HepG2 (cell line): ENCODE measurements at regions not wholly inside any gene's neighbourhood (a gene's known extent, or its start where the extent isn't known, plus 50 kb on each side); places are given as distances from the start of the nearest gene placed in this dataset.

Source experiments
- GTF2F1 ChIP-seq: fragments of 150-350 bp; IDR thresholded peaks from 2 replicates; pipeline ENCODE4 v1.6.1; 2014; ENCODE audit warnings: low read length
- KDM2A ChIP-seq: sonication (generic); formaldehyde crosslinking; IDR thresholded peaks from 2 replicates; pipeline ENCODE4 v1.4.0; 2020; ENCODE audit warnings: low read depth, missing genetic modification reagents, borderline replicate concordance
- MTA1 ChIP-seq: sonication (generic); formaldehyde crosslinking; IDR thresholded peaks from 2 replicates; pipeline ENCODE4 v1.4.0; 2020; ENCODE audit warnings: missing genetic modification reagents, mild to moderate bottlenecking, borderline replicate concordance
- SMARCE1 ChIP-seq: fragments of 450-650 bp; IDR thresholded peaks from 2 replicates; pipeline ENCODE4 v1.6.1; 2017; ENCODE audit warnings: borderline replicate concordance
- ZBED4 ChIP-seq: sonication (generic); formaldehyde crosslinking; IDR thresholded peaks from 2 replicates; pipeline ENCODE4 v1.4.0; 2020; ENCODE audit warnings: missing genetic modification reagents, borderline replicate concordance
- ZNF143 ChIP-seq: sonication (generic); formaldehyde crosslinking; IDR thresholded peaks from 2 replicates; pipeline ENCODE4 v1.4.0; 2020; ENCODE audit warnings: missing genetic modification reagents
- ZNF7 ChIP-seq: IDR thresholded peaks from 2 replicates; pipeline ENCODE4 v1.6.1; 2016; ENCODE audit warnings: missing biosample characterization, missing genetic modification reagents
- ZNF724P ChIP-seq: sonication (generic); formaldehyde crosslinking; IDR thresholded peaks from 2 replicates; pipeline ENCODE4 v1.8.0; 2022; ENCODE audit warnings: missing genetic modification reagents, borderline replicate concordance
- ZSCAN31 ChIP-seq: sonication (generic); formaldehyde crosslinking; IDR thresholded peaks from 2 replicates; pipeline ENCODE4 v1.5.0; 2020; ENCODE audit warnings: low read depth, mild to moderate bottlenecking, missing genetic modification reagents
- TF ChIP-seq, protein P1 (sequence below): sonication (generic); formaldehyde crosslinking; IDR thresholded peaks from 2 replicates; pipeline ENCODE4 v1.4.0; 2020; ENCODE audit warnings: missing genetic modification reagents, borderline replicate concordance
- TF ChIP-seq, protein P2 (sequence below): sonication (generic); formaldehyde crosslinking; IDR thresholded peaks from 2 replicates; pipeline ENCODE4 v1.5.0; 2020; ENCODE audit warnings: mild to moderate bottlenecking, missing genetic modification reagents, borderline replicate concordance
- TF ChIP-seq, protein P3 (sequence below): sonication (generic); formaldehyde crosslinking; IDR thresholded peaks from 2 replicates; pipeline ENCODE4 v1.8.1; 2023; ENCODE audit warnings: missing genetic modification reagents, mild to moderate bottlenecking, borderline replicate concordance

- TF ChIP-seq ZNF143 (CRISPR knock-in tag): no peak
- no peak for TF ChIP-seq ZSCAN31
- no peak for TF ChIP-seq ZNF7
- TF ChIP-seq SMARCE1: no peak
- TF ChIP-seq ZNF724P (CRISPR knock-in tag): peak; percentile 37; the same call in 1 of the 2 replicates
- TF ChIP-seq, protein P1, sequence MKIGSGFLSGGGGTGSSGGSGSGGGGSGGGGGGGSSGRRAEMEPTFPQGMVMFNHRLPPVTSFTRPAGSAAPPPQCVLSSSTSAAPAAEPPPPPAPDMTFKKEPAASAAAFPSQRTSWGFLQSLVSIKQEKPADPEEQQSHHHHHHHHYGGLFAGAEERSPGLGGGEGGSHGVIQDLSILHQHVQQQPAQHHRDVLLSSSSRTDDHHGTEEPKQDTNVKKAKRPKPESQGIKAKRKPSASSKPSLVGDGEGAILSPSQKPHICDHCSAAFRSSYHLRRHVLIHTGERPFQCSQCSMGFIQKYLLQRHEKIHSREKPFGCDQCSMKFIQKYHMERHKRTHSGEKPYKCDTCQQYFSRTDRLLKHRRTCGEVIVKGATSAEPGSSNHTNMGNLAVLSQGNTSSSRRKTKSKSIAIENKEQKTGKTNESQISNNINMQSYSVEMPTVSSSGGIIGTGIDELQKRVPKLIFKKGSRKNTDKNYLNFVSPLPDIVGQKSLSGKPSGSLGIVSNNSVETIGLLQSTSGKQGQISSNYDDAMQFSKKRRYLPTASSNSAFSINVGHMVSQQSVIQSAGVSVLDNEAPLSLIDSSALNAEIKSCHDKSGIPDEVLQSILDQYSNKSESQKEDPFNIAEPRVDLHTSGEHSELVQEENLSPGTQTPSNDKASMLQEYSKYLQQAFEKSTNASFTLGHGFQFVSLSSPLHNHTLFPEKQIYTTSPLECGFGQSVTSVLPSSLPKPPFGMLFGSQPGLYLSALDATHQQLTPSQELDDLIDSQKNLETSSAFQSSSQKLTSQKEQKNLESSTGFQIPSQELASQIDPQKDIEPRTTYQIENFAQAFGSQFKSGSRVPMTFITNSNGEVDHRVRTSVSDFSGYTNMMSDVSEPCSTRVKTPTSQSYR (CRISPR knock-in tag): peak; percentile 68; the same call in 1 of the 2 replicates
- TF ChIP-seq, protein P2, sequence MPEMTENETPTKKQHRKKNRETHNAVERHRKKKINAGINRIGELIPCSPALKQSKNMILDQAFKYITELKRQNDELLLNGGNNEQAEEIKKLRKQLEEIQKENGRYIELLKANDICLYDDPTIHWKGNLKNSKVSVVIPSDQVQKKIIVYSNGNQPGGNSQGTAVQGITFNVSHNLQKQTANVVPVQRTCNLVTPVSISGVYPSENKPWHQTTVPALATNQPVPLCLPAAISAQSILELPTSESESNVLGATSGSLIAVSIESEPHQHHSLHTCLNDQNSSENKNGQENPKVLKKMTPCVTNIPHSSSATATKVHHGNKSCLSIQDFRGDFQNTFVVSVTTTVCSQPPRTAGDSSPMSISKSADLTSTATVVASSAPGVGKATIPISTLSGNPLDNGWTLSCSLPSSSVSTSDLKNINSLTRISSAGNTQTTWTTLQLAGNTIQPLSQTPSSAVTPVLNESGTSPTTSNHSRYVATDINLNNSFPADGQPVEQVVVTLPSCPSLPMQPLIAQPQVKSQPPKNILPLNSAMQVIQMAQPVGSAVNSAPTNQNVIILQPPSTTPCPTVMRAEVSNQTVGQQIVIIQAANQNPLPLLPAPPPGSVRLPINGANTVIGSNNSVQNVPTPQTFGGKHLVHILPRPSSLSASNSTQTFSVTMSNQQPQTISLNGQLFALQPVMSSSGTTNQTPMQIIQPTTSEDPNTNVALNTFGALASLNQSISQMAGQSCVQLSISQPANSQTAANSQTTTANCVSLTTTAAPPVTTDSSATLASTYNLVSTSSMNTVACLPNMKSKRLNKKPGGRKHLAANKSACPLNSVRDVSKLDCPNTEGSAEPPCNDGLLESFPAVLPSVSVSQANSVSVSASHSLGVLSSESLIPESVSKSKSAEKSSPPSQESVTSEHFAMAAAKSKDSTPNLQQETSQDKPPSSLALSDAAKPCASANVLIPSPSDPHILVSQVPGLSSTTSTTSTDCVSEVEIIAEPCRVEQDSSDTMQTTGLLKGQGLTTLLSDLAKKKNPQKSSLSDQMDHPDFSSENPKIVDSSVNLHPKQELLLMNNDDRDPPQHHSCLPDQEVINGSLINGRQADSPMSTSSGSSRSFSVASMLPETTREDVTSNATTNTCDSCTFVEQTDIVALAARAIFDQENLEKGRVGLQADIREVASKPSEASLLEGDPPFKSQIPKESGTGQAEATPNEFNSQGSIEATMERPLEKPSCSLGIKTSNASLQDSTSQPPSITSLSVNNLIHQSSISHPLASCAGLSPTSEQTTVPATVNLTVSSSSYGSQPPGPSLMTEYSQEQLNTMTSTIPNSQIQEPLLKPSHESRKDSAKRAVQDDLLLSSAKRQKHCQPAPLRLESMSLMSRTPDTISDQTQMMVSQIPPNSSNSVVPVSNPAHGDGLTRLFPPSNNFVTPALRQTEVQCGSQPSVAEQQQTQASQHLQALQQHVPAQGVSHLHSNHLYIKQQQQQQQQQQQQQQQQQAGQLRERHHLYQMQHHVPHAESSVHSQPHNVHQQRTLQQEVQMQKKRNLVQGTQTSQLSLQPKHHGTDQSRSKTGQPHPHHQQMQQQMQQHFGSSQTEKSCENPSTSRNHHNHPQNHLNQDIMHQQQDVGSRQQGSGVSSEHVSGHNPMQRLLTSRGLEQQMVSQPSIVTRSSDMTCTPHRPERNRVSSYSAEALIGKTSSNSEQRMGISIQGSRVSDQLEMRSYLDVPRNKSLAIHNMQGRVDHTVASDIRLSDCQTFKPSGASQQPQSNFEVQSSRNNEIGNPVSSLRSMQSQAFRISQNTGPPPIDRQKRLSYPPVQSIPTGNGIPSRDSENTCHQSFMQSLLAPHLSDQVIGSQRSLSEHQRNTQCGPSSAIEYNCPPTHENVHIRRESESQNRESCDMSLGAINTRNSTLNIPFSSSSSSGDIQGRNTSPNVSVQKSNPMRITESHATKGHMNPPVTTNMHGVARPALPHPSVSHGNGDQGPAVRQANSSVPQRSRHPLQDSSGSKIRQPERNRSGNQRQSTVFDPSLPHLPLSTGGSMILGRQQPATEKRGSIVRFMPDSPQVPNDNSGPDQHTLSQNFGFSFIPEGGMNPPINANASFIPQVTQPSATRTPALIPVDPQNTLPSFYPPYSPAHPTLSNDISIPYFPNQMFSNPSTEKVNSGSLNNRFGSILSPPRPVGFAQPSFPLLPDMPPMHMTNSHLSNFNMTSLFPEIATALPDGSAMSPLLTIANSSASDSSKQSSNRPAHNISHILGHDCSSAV (CRISPR knock-in tag): no peak
- peak; percentile 69; the same call in 1 of the 2 replicates for TF ChIP-seq MTA1 (CRISPR knock-in tag)
- TF ChIP-seq KDM2A (CRISPR knock-in tag): no peak
- no peak for TF ChIP-seq GTF2F1
- no peak; the same call in 1 of the 2 replicates for TF ChIP-seq ZBED4
- TF ChIP-seq, protein P3, sequence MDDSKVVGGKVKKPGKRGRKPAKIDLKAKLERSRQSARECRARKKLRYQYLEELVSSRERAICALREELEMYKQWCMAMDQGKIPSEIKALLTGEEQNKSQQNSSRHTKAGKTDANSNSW: no peak; the same call in 1 of the 2 replicates
Observed at GRCh38 chr6:167238146-167238693, 52.9 kb upstream of the UNC93A start (continued).
